Neutrophil (primary cell): ENCODE measurements at regions not wholly inside any gene's neighbourhood (a gene's known extent, or its start where the extent isn't known, plus 50 kb on each side); places are given as distances from the start of the nearest gene placed in this dataset.

ENCODE experiments used
- H3K27ac ChIP-seq: fragments of 200-600 bp; sonication (generic); 2 replicates; pipeline ENCODE4 v1.5.1; 2016; ENCODE audit warnings: mild to moderate bottlenecking, moderate library complexity
- H3K27me3 ChIP-seq: fragments of 200-600 bp; sonication (generic); 2 replicates; pipeline ENCODE4 v1.6.0; 2016; ENCODE audit warnings: mild to moderate bottlenecking
- H3K36me3 ChIP-seq: fragments of 200-600 bp; sonication (generic); 2 replicates; pipeline ENCODE4 v1.5.1; 2017
- H3K4me1 ChIP-seq, 2 experiments: fragments of 200-600 bp in 1 of 2; sonication (generic) in 1 of 2; 1 replicate in 1 of 2; 2 replicates in 1 of 2; pipeline versions ENCODE4 v1.5.1 to v1.6.1; 2013 to 2016; ENCODE audit warnings: low read depth in 1 of 2, low read length in 1 of 2, mild to moderate bottlenecking in 1 of 2, moderate library complexity in 1 of 2; ENCODE audit not compliant: control insufficient read depth in 1 of 2, insufficient read depth in 1 of 2
- H3K4me3 ChIP-seq, 2 experiments: fragments of 200-600 bp in 1 of 2; sonication (generic) in 1 of 2; 1 replicate in 1 of 2; 2 replicates in 1 of 2; pipeline ENCODE4 v1.5.1; 2013 to 2016; ENCODE audit warnings: low read depth in 1 of 2, low read length in 1 of 2, mild to moderate bottlenecking in 1 of 2, moderate library complexity in 1 of 2
- H3K9me3 ChIP-seq: fragments of 200-600 bp; sonication (generic); 2 replicates; pipeline ENCODE4 v1.5.1; 2016
- TF ChIP-seq, protein P1 (sequence below): fragments of 200-600 bp; sonication (generic); IDR thresholded peaks from 2 replicates; pipeline ENCODE4 v1.5.1; 2016; ENCODE audit warnings: antibody characterized with exemption

DNA sequence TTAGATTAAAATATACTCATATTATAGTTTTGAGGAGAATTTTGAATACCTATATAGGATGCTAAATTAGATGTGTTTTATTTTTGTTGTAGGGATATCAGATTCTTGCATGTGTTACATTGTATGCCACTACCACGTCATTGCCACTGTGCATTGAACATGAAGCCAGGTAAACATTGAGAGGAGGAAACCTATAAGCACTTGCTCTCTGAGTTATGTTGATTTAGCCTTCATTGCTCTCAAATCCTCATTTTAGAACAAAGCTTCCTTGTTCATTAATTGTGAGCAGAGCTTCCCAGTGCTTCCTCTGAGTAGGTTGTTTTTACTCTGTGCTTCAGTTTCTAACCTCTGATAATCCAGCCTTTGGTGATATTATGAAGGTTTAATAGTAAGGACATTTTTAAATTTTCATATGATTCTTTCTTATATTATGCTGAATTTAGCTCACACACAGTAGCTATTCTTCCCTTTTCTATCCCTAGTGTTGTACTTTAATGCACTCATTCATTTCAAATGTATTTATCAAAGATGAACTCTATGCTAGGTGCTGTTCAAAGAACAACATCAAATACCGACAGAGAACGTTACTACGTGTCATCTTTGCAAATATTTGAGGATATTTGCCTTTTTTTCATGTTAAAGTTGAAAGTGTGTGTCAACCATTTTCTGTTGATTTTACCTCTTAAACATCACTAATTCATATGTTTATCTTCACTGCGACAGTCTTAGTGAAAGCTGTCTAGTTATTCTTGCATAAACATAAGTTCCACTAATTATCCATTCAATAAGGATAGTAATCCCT, 1448.0 kb upstream of the MIR17HG start:
- no peaks in the 10 kb centered on the region for H3K27me3 ChIP-seq
- H3K36me3 ChIP-seq, result no peaks in the 10 kb centered on the region
- no peaks in the 10 kb centered on the region for H3K4me1 ChIP-seq
- TF ChIP-seq, protein P1, sequence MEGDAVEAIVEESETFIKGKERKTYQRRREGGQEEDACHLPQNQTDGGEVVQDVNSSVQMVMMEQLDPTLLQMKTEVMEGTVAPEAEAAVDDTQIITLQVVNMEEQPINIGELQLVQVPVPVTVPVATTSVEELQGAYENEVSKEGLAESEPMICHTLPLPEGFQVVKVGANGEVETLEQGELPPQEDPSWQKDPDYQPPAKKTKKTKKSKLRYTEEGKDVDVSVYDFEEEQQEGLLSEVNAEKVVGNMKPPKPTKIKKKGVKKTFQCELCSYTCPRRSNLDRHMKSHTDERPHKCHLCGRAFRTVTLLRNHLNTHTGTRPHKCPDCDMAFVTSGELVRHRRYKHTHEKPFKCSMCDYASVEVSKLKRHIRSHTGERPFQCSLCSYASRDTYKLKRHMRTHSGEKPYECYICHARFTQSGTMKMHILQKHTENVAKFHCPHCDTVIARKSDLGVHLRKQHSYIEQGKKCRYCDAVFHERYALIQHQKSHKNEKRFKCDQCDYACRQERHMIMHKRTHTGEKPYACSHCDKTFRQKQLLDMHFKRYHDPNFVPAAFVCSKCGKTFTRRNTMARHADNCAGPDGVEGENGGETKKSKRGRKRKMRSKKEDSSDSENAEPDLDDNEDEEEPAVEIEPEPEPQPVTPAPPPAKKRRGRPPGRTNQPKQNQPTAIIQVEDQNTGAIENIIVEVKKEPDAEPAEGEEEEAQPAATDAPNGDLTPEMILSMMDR, result no peak
- no peak overlapping the region for H3K27ac ChIP-seq
- no peak overlapping the region for H3K4me3 ChIP-seq
- H3K9me3 ChIP-seq, result no peaks in the 10 kb centered on the region

DNA sequence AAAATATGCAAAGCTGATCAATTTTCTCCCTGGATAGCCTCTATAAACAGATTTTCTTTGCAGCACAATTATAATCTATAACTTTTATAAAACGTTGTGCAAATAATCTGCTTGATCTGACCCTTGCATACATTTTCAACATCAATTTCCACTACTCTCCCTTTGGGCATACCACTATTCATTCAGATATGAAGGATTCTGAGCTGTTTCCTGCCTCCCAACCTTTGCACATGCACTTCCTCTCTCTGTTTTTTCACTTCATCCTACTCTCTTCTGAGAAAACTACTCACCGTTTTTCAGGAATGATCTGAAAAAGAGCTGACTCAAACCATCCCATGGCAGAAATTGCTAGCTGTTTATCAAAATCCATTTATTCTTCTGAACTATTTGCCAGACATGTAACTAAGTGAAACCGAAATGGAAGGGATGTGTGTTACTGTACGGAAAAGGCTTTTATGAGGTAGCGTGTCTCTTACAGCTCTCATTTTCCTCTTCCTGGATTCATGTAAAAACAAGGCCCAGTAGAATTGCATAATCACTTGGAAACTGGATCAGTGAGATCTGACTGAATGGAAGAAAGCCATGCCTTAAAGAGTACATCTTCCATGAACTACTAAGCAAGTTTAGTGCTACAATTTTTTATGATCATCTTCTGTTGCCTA, 1447.3 kb upstream of the MIR17HG start:
- TF ChIP-seq, protein P1, result no peak
- no peaks in the 10 kb centered on the region for H3K4me1 ChIP-seq

DNA sequence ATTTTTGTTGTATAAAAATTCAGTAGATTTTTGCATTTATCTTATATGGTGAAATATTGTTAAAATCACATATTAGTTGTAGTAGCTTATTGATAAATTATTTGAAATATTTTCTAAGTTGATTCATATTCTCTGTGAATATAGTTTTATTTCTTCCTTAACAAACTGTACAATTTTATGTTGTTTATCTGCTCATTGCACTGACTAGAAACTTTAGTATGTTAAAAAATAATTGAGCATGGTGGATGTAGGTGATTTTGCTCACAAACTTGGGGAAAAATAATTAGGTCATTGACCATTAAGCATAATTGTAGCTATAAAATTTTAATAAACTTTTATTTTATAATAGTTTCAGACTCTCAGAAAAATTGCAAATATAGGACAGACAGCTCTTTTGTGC, 1445.3 kb upstream of the MIR17HG start:
- TF ChIP-seq, protein P1, result no peak
- H3K27ac ChIP-seq, result no peak overlapping the region
- no peaks in the 10 kb centered on the region for H3K4me1 ChIP-seq
- H3K4me3 ChIP-seq, result no peak overlapping the region
- no peaks in the 10 kb centered on the region for H3K36me3 ChIP-seq
- no peaks in the 10 kb centered on the region for H3K27me3 ChIP-seq
- no peaks in the 10 kb centered on the region for H3K9me3 ChIP-seq

More for the DNA sequence above, 1447.3 kb upstream of the MIR17HG start:
- no peak overlapping the region for H3K4me3 ChIP-seq
- no peaks in the 10 kb centered on the region for H3K9me3 ChIP-seq
- H3K27ac ChIP-seq, result no peak overlapping the region
- H3K27me3 ChIP-seq, result no peaks in the 10 kb centered on the region
- no peaks in the 10 kb centered on the region for H3K36me3 ChIP-seq

DNA sequence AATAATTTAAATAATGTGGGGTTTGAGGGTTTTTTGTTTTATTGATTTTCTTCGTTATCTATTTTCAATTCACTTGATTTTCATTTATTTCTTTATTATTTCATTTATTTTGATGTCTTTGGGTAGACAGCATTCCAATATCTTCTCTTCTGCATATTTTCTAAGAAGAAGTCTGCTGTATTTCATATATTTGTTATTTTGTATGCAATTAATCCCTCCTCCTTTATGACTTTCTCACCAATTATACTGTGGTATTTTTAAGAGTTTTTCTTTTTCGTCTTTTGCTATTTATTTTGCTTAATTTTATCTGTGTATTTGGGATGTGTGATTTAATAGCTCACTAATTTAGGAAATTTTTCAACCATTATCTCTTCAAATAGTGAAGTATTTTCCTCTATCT, 1444.4 kb upstream of the MIR17HG start:
- TF ChIP-seq, protein P1, result no peak
- no peak overlapping the region for H3K27ac ChIP-seq
- no peak overlapping the region for H3K4me3 ChIP-seq
- H3K36me3 ChIP-seq, result no peaks in the 10 kb centered on the region
- H3K27me3 ChIP-seq, result no peaks in the 10 kb centered on the region
- H3K4me1 ChIP-seq, result no peaks in the 10 kb centered on the region
- no peaks in the 10 kb centered on the region for H3K9me3 ChIP-seq

DNA sequence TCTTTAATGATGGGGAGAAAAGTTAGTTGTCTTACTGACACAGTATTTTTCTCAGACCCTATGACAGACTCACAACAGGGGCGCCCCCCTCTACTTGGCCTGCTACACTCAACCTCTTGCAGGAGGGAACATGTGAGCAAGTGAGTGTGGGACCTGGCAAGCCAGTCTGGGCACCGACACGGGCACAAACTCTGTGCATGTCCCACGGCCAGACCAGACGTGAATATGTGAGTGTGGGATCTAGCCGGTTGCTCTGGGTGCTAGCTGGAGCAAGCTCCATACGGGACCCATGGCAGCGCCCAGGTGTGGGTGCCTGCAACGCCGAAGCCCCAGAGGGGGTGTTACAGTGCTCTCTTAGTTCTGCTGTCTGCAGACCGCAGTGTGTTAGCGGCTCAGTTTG, 1437.3 kb upstream of the MIR17HG start:
- Histone ChIP-seq H3K27ac (no peak overlapping the region), H3K27me3 (no peaks in the 10 kb centered on the region), H3K9me3 (no peaks in the 10 kb centered on the region), H3K4me1 (no peaks in the 10 kb centered on the region), H3K4me3 (no peak overlapping the region), H3K36me3 (no peaks in the 10 kb centered on the region)
- TF ChIP-seq, protein P1, result no peak
